Stomach (tissue), 8 donors: ENCODE measurements at regions not wholly inside any gene's neighbourhood (a gene's known extent, or its start where the extent isn't known, plus 50 kb on each side); places are given as distances from the start of the nearest gene placed in this dataset.

Experiments
- DNase-seq, 2 donors: peaks; one replicate each; pipeline versions ENCODE4 v3.0.0 to v3.0.0-alpha.2; 2013 to 2019
- H3K27ac ChIP-seq, 5 donors: fragments of 200-600 bp in 4 of 5; sonication (generic) in 4 of 5; one replicate each; pipeline ENCODE4 v1.5.1; 2013 to 2019; ENCODE audit warnings: mild to moderate bottlenecking in 1 of 5, moderate library complexity in 1 of 5
- H3K27me3 ChIP-seq, 3 donors: fragments of 200-600 bp; sonication (generic); one replicate each; pipeline ENCODE4 v1.5.1; 2017 to 2019; ENCODE audit warnings: mixed run types in 1 of 3
- H3K36me3 ChIP-seq, 4 donors: fragments of 200-600 bp; sonication (generic); 1 replicate in 3 of 4; 2 replicates in 1 of 4; pipeline ENCODE4 v1.5.1; 2016 to 2019
- H3K4me1 ChIP-seq, 4 donors: fragments of 200-600 bp; sonication (generic); one replicate each; pipeline ENCODE4 v1.5.1; 2016 to 2019
- H3K4me3 ChIP-seq, 4 donors: fragments of 200-600 bp; sonication (generic) in 3 of 4; one replicate each; pipeline ENCODE4 v1.5.1; 2016 to 2019; ENCODE audit warnings: mild to moderate bottlenecking in 1 of 4
- H3K9me3 ChIP-seq, 4 donors: fragments of 200-600 bp; sonication (generic); one replicate each; pipeline ENCODE4 v1.5.1; 2016 to 2019
- EP300 ChIP-seq: sonication (generic); formaldehyde crosslinking; IDR thresholded peaks from one replicate; pipeline ENCODE4 v1.6.1; 2017; ENCODE audit warnings: antibody characterized with exemption
- POLR2A ChIP-seq, 4 donors: fragments of 450-650 bp; IDR thresholded peaks; one replicate each; pipeline ENCODE4 v1.6.1; 2016; ENCODE audit warnings: antibody characterized with exemption in 4 of 4, control low read depth in 2 of 4, mild to moderate bottlenecking in 1 of 4, moderate library complexity in 1 of 4
- POLR2AphosphoS5 ChIP-seq, 3 donors: sonication (generic); formaldehyde crosslinking; IDR thresholded peaks; one replicate each; pipeline ENCODE4 v1.6.1; 2016; ENCODE audit warnings: antibody characterized with exemption in 3 of 3
- WGBS, 5 donors: extraction: QIAGEN DNeasy Blood & Tissue Kit in 3 of 5; methylation state at CpG; one replicate each; pipeline versions ENCODE4 v1.1.5 to v1.1.7; 2013 to 2018; 5-methylcytosine and 5-hydroxymethylcytosine counted together
- intact Hi-C: fragments of 100-400 bp; cut with DNase I; formaldehyde crosslinking; loops from one replicate; pipeline ENCODE4 v1.15.1; 2023; ENCODE audit warnings: low total_unique reads
- TF ChIP-seq, protein P1 (sequence below), 7 experiments: fragments of 450-650 bp in 4 of 7; fragments of 200-600 bp in 3 of 7; sonication (generic) in 3 of 7; IDR thresholded peaks; one replicate each; pipeline ENCODE4 v1.5.1; 2016 to 2019; ENCODE audit warnings: antibody characterized with exemption in 7 of 7, control low read depth in 2 of 7, mild to moderate bottlenecking in 1 of 7
- donor health status: healthy with polysubstance abuse.
- donor health status: Bipolar disorder and iron deficiency.
- donor health status: healthy.

DNA sequence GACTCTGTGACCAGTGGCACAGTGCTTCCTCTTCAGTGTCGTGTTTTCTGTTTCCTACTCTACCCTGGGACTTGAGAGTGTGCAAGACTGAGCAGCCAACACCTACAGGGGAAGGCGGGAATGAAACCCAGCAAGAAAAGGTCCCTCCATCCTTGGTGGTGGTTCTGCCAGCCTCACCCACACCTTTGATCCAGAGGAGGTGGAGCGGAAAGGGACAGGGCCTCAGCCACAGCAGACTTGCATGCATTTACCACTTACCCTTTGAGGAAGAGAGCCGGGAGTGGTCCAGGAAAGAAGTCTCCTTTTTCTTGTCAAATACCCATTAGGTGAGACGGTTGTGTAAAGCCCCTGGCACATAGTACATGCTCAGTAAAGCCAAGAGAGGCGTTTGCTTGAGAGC, 164.8 kb upstream of the ZNF536 start:
- Histone ChIP-seq H3K4me3 (no peak overlapping the region), H3K27ac (no peak overlapping the region), H3K27me3 (peaks cover 0 to 25% (median 0%) of the 10 kb centered on the region in 3 donors), H3K9me3 (peaks cover 0 to 15% (median 12%) of the 10 kb centered on the region in 4 donors), H3K4me1 (no peaks in the 10 kb centered on the region), H3K36me3 (no peaks in the 10 kb centered on the region)
- WGBS, 5 donors, result 74 to 81% (median 76%) methylated on average over 6 of the region's 6 CpGs
- no peak for DNase-seq
- TF ChIP-seq, protein P1, sequence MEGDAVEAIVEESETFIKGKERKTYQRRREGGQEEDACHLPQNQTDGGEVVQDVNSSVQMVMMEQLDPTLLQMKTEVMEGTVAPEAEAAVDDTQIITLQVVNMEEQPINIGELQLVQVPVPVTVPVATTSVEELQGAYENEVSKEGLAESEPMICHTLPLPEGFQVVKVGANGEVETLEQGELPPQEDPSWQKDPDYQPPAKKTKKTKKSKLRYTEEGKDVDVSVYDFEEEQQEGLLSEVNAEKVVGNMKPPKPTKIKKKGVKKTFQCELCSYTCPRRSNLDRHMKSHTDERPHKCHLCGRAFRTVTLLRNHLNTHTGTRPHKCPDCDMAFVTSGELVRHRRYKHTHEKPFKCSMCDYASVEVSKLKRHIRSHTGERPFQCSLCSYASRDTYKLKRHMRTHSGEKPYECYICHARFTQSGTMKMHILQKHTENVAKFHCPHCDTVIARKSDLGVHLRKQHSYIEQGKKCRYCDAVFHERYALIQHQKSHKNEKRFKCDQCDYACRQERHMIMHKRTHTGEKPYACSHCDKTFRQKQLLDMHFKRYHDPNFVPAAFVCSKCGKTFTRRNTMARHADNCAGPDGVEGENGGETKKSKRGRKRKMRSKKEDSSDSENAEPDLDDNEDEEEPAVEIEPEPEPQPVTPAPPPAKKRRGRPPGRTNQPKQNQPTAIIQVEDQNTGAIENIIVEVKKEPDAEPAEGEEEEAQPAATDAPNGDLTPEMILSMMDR (IDR thresholded peaks at IDR 0.05), result no peak
- TF ChIP-seq POLR2AphosphoS5 (IDR thresholded peaks at IDR 0.05) (no peak), POLR2A (IDR thresholded peaks at IDR 0.05) (no peak), EP300 (no peak)
- intact Hi-C loops, result no loop called here

DNA sequence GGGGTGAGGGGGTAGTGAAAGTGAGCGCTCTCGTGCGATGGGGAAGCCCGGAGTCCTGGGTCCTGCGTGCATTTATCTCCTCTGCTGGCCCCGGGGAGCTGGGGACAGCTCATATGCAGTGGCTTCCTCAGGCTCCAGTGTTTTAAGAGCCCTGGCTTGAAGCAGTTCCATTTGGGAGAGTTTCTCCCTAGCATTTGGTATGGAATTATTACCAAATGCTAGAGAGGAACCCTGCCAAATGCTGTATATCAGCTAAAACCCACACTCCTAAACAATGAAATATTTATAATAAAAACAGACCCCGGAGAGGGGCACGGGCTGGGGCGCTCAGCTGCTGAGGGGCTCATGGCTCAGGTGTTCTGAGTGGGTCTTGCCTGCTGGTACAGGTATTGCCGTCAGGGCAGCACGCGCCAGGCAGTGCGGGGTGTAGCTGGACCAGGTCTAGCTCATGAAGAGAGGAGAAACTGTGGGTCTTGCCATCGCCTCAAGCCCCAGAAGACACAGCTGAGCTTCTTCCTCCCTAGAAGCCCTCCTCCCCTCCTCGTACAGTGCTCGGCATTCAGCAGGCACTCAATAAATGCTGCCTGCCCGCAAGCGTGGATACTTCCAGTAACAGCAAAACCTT, 163.6 kb upstream of the ZNF536 start:
- no peaks in the 10 kb centered on the region for H3K4me1 ChIP-seq
- 82 to 87% (median 85%) methylated on average over 18 of the region's 18 CpGs for WGBS, 5 donors
- TF ChIP-seq EP300, result no peak
- H3K36me3 ChIP-seq, result no peaks in the 10 kb centered on the region
- no peak overlapping the region for H3K4me3 ChIP-seq
- peaks cover 0 to 29% (median 0%) of the 10 kb centered on the region in 3 donors for H3K27me3 ChIP-seq
- H3K9me3 ChIP-seq, result peaks cover 0 to 15% (median 12%) of the 10 kb centered on the region in 4 donors
- intact Hi-C loops, result no loop called here
- H3K27ac ChIP-seq, result no peak overlapping the region
- no peak for DNase-seq

DNA sequence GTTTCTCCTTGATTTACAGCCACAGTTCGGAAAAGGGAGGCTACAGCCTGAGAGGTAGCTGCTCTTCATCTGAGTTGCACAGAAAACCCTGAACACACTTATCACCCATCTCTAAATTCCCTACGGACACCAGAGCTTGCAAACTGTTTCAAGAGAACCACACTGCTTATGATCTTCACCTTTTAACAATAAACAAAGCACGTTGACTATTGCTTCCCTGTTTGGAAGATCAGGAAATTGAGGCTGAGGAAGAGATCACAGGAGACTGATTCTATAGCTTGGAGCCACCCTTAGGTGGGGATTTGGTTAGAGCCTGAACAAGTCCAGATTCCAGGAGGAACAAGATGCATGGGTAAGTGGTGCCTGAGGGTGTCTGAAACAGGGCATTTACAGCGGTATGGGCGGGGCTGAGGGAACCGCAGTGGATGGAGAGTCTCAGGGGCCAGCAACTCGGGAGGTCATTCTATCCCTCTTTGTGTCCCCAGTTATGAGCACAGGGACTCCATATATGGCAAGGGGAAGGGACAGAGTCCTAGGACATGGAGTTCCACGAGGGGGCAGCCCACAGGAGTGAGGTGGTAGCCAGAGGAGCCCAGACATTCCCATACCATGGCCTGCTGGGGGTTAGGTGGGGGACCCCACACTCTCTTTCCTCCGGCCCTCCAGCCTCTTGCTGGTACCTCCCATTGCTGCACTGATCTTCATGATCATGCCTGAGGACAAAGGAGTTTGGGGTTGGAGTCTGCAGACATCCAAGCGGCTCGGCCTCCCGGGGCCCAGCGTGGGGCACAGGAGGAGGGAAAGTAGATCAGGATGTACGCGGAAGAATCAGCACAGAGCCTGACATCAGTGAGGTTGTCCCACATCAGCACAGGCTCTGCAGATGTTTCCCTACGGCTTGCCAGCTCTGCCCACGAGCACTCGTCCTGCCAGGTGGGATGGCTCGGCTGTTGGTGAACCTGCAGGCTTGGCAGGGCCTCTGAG, 162.3 kb upstream of the ZNF536 start:
- Histone ChIP-seq H3K36me3 (no peaks in the 10 kb centered on the region), H3K27me3 (peaks cover 0 to 38% (median 0%) of the 10 kb centered on the region in 3 donors), H3K4me1 (no peaks in the 10 kb centered on the region), H3K4me3 (no peak overlapping the region), H3K9me3 (peaks cover 0 to 15% (median 12%) of the 10 kb centered on the region in 4 donors), H3K27ac (no peak overlapping the region)
- no peak for DNase-seq
- TF ChIP-seq POLR2A (IDR thresholded peaks at IDR 0.05) (no peak), POLR2AphosphoS5 (IDR thresholded peaks at IDR 0.05) (no peak), EP300 (no peak)
- TF ChIP-seq, protein P1 (IDR thresholded peaks at IDR 0.05), result no peak
- WGBS, 5 donors, result 65 to 79% (median 71%) methylated on average over 19 of the region's 19 CpGs
- intact Hi-C loops, result no loop called here

DNA sequence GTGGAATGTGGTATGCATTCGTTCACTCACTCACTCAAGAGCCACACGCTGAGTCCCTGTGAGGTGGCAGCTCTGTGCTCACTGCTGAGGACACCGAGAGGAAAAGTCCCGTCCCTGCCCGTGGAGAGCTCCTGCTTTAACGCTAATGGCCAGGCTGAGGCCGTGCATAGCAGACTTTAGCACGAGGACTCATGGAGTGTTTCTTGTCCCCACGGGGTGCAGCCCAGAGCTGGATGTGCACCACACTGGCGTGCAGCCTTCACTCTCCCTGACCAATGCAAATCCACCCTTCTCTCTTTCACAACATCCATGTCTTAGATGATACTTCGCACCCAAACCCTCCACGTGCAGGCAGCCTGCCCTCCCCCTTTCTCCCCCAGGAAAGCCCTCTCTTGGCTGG, 159.6 kb upstream of the ZNF536 start:
- 82 to 86% (median 84%) methylated on average over 12 of the region's 12 CpGs for WGBS, 5 donors

DNA sequence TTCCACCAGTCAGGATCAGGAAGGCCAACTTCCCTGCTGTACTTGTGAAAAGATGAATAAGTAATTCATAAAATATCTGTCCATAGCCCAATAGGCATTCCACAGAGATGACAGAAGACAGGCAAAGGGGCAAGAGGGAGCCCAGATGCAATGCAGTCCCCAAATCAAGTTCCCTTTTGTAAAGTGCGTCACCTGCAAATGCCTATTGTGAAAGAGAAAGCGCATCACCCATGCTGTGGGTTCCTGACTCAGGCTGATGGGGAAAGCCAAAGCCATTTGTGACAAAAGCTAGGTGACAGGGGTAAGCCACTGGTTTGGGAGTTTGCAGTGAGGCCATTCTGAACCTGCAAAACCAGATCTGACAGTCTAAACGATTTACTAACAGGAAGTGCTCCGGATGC, 157.5 kb upstream of the ZNF536 start:
- peak in 1 of 2 donors; percentile 5 for DNase-seq
- WGBS, 5 donors, result 33 to 40% (median 34%) methylated on average over 4 of the region's 4 CpGs
- intact Hi-C loops, result no loop called here
- Histone ChIP-seq H3K36me3 (no peaks in the 10 kb centered on the region), H3K27ac (no peak overlapping the region), H3K4me1 (no peaks in the 10 kb centered on the region), H3K27me3 (peaks cover 0 to 55% (median 4%) of the 10 kb centered on the region in 3 donors), H3K4me3 (no peak overlapping the region), H3K9me3 (no peaks in the 10 kb centered on the region)
- no peak for TF ChIP-seq POLR2A (IDR thresholded peaks at IDR 0.05)
- TF ChIP-seq, protein P1 (IDR thresholded peaks at IDR 0.05), result no peak
- TF ChIP-seq EP300, result no peak
- no peak for TF ChIP-seq POLR2AphosphoS5 (IDR thresholded peaks at IDR 0.05)

More for the DNA sequence above, 159.6 kb upstream of the ZNF536 start:
- intact Hi-C loops, result no loop called here
- Histone ChIP-seq H3K4me3 (no peak overlapping the region), H3K36me3 (no peaks in the 10 kb centered on the region), H3K27ac (no peak overlapping the region), H3K4me1 (no peaks in the 10 kb centered on the region), H3K9me3 (peaks cover 0 to 2% (median under 1%) of the 10 kb centered on the region in 4 donors), H3K27me3 (peaks cover 0 to 61% (median 3%) of the 10 kb centered on the region in 3 donors)
- no peak for DNase-seq
- TF ChIP-seq POLR2AphosphoS5 (IDR thresholded peaks at IDR 0.05) (no peak), POLR2A (IDR thresholded peaks at IDR 0.05) (no peak), EP300 (no peak)
